ENCODE measurements at regions not wholly inside any gene's neighbourhood (a gene's known extent, or its start where the extent isn't known, plus 50 kb on each side); places are given as distances from the start of the nearest gene placed in this dataset.

GRCh38 chr6:148211777-148212324 is 130.8 kb upstream of the SASH1 start:
- no peak for DNase-seq (ENCODE audit: low spot score)

GRCh38 chr6:148212366-148212765 is 130.3 kb upstream of the SASH1 start:
- DNase-seq (ENCODE audit: low spot score) = no peak

- no peak for DNase-seq (ENCODE audit: low spot score)
These were observed 129.3 kb upstream of the SASH1 start for GRCh38 chr6:148213366-148213765.

- no peak for DNase-seq (ENCODE audit: low spot score)
These were observed 128.0 kb upstream of the SASH1 start for GRCh38 chr6:148214667-148215066.

- no peak for DNase-seq (ENCODE audit: low spot score)
These were observed 125.6 kb upstream of the SASH1 start for GRCh38 chr6:148217051-148217450.

- no peak for DNase-seq (ENCODE audit: low spot score)
These were observed 124.7 kb upstream of the SASH1 start for GRCh38 chr6:148217921-148218320.

GRCh38 chr6:148218542-148219258 is 123.9 kb upstream of the SASH1 start:
- peak; percentile 14 for DNase-seq (ENCODE audit: low spot score)

- no peak for DNase-seq (ENCODE audit: low spot score)
These were observed 121.2 kb upstream of the SASH1 start for GRCh38 chr6:148221196-148221979.

GRCh38 chr6:148222376-148222775 is 120.3 kb upstream of the SASH1 start:
- DNase-seq (ENCODE audit: low spot score) = no peak

- DNase-seq (ENCODE audit: low spot score) = no peak
These were observed 119.8 kb upstream of the SASH1 start for GRCh38 chr6:148222846-148223245.

- DNase-seq (ENCODE audit: low spot score) = peak; percentile 20
These were observed 119.2 kb upstream of the SASH1 start for GRCh38 chr6:148223424-148223842.

GRCh38 chr6:148225871-148226270 is 116.8 kb upstream of the SASH1 start:
- DNase-seq (ENCODE audit: low spot score) = no peak

- no peak for DNase-seq (ENCODE audit: low spot score)
These were observed 116.4 kb upstream of the SASH1 start for GRCh38 chr6:148226284-148226683.

- peak; percentile 46 for DNase-seq (ENCODE audit: low spot score)
These were observed 111.1 kb upstream of the SASH1 start for GRCh38 chr6:148231572-148231971.

- DNase-seq (ENCODE audit: low spot score) = no peak
These were observed 107.2 kb upstream of the SASH1 start for GRCh38 chr6:148235446-148235845.

GRCh38 chr6:148238713-148239112 is 103.9 kb upstream of the SASH1 start:
- no peak for DNase-seq (ENCODE audit: low spot score)

GRCh38 chr6:148239215-148239614 is 103.4 kb upstream of the SASH1 start:
- no peak for DNase-seq (ENCODE audit: low spot score)

GRCh38 chr6:148239801-148240460 is 102.7 kb upstream of the SASH1 start:
- peak; percentile 37 for DNase-seq (ENCODE audit: low spot score)

GRCh38 chr6:148240461-148240840 is 102.2 kb upstream of the SASH1 start:
- peak; percentile 86 for DNase-seq (ENCODE audit: low spot score)

GRCh38 chr6:148240861-148241477 is 101.7 kb upstream of the SASH1 start:
- DNase-seq (ENCODE audit: low spot score) = no peak

GRCh38 chr6:148242180-148242579 is 100.5 kb upstream of the SASH1 start:
- no peak for DNase-seq (ENCODE audit: low spot score)
